ENCODE measurements at regions not wholly inside any gene's neighbourhood (a gene's known extent, or its start where the extent isn't known, plus 50 kb on each side); places are given as distances from the start of the nearest gene placed in this dataset.
A peak's percentile ranks its signal among the peaks of the same experiment; 100 is the strongest.

DNA sequence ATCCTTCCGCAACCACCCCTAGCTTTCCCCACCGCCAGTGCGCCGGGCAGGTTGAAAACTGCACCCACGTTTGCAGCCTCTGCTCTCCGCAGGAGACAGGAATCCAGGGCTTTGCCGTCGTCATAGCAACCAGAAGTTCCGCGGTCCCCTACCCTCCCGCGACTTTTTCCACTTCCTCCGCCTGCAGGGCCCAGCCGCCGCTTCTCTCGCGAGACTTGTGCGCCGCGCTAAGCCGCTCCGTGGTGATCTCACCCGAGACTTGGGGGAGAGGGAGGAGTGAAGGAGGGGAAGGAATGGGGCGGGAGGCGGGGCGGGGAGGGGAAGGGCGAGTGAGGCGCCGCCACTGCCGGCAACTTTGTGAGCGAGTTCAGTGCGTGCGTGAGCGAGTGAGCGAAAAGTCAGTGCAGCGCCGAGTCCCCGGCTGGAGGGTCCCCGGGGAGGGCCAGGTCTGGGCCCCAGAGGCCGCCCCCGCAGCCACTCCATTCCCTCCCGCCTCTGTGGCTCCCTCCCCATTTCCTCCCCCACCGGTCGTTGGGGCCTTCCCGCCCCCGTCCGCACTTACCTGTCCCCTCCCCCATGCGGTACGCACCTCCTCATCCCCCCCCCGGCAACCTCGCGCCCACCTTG, 413.0 kb downstream of the PCNX1 start, which contains the start of gene SIPA1L1 (continued):
- TF ChIP-seq FOXP1 (CRISPR knock-in tag; IDR thresholded peaks at IDR 0.05; ENCODE audit: borderline replicate concordance) (no peak), SOX15 (CRISPR knock-in tag; IDR thresholded peaks at IDR 0.05) (no peak), ATF6 (CRISPR knock-in tag; IDR thresholded peaks at IDR 0.05) (no peak), RORB (CRISPR knock-in tag; IDR thresholded peaks at IDR 0.05) (no peak), EMX1 (CRISPR knock-in tag; IDR thresholded peaks at IDR 0.05) (no peak), CREM (CRISPR knock-in tag; IDR thresholded peaks at IDR 0.05) (no peak), GABPB1 (CRISPR knock-in tag; IDR thresholded peaks at IDR 0.05) (no peak)

- ChIA-PET CTCF (interaction anchor here (0.6 to 2.2 kb wide), 7 partner anchors 9 to 534 kb away, joined by 3 to 11 read pairs (median 4); no protein-coding TSS in a partner anchor), POLR2A (interaction anchor here (0.6 to 1.1 kb wide), 3 partner anchors 13 to 225 kb away, joined by 3 to 6 read pairs (median 3); no protein-coding TSS in a partner anchor)
- H3K9me3 Mint-ChIP-seq = no peaks in the 10 kb centered on the region
- DNase-seq (ENCODE audit: low spot score) = peak; percentile 51
- peak; percentile 3 for ATAC-seq
- H3K27ac Mint-ChIP-seq = peak overlapping the region; percentile 97
- no peaks in the 10 kb centered on the region for H3K36me3 Mint-ChIP-seq
- H3K27me3 Mint-ChIP-seq (ENCODE audit: low read depth) = no peaks in the 10 kb centered on the region
- H3K4me3 Mint-ChIP-seq = peak overlapping the region; percentile 92
- peaks cover 43% of the 10 kb centered on the region for H3K4me1 Mint-ChIP-seq
- TF ChIP-seq CREM (CRISPR knock-in tag; IDR thresholded peaks at IDR 0.05) (no peak), ZNF671 (CRISPR knock-in tag; IDR thresholded peaks at IDR 0.05) (no peak), GABPB1 (CRISPR knock-in tag; IDR thresholded peaks at IDR 0.05) (no peak; the same call in 1 of the 2 replicates), ZNF232 (CRISPR knock-in tag; IDR thresholded peaks at IDR 0.05) (no peak), ZNF532 (CRISPR knock-in tag; IDR thresholded peaks at IDR 0.05; ENCODE audit: borderline replicate concordance) (no peak), E2F5 (CRISPR knock-in tag; IDR thresholded peaks at IDR 0.05) (0 out of 2 replicates have a peak, but pooled peaks have one; percentile 16), RELA (CRISPR knock-in tag; IDR thresholded peaks at IDR 0.05; ENCODE audit: borderline replicate concordance) (no peak), ZNF423 (CRISPR knock-in tag; IDR thresholded peaks at IDR 0.05) (peak; percentile 97), HMGXB4 (CRISPR knock-in tag; IDR thresholded peaks at IDR 0.05) (peak; percentile 77; the same call in 1 of the 2 replicates), E2F4 (CRISPR knock-in tag; IDR thresholded peaks at IDR 0.05; ENCODE audit: borderline replicate concordance, low read depth) (peak; percentile 9; the same call in 1 of the 2 replicates), ZNF138 (CRISPR knock-in tag; conservative IDR thresholded peaks at IDR 0.05) (no peak), NR3C1 (CRISPR knock-in tag; conservative IDR thresholded peaks at IDR 0.05; ENCODE audit: low read depth) (no peak), ZNF219 (CRISPR knock-in tag; IDR thresholded peaks at IDR 0.05; ENCODE audit: borderline replicate concordance) (no peak; the same call in 1 of the 2 replicates)
- TF ChIP-seq, protein P1, sequence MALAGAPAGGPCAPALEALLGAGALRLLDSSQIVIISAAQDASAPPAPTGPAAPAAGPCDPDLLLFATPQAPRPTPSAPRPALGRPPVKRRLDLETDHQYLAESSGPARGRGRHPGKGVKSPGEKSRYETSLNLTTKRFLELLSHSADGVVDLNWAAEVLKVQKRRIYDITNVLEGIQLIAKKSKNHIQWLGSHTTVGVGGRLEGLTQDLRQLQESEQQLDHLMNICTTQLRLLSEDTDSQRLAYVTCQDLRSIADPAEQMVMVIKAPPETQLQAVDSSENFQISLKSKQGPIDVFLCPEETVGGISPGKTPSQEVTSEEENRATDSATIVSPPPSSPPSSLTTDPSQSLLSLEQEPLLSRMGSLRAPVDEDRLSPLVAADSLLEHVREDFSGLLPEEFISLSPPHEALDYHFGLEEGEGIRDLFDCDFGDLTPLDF (CRISPR knock-in tag; IDR thresholded peaks at IDR 0.05) = no peak
- TF ChIP-seq, protein P2, sequence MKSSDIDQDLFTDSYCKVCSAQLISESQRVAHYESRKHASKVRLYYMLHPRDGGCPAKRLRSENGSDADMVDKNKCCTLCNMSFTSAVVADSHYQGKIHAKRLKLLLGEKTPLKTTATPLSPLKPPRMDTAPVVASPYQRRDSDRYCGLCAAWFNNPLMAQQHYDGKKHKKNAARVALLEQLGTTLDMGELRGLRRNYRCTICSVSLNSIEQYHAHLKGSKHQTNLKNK (CRISPR knock-in tag; IDR thresholded peaks at IDR 0.05) = no peak
Observed at GRCh38 chr14:71320734-71321573, 413.7 kb downstream of the PCNX1 start.

All from WTC11 (cell line).